ENCODE measurements at regions not wholly inside any gene's neighbourhood (a gene's known extent, or its start where the extent isn't known, plus 50 kb on each side); places are given as distances from the start of the nearest gene placed in this dataset.

DNA sequence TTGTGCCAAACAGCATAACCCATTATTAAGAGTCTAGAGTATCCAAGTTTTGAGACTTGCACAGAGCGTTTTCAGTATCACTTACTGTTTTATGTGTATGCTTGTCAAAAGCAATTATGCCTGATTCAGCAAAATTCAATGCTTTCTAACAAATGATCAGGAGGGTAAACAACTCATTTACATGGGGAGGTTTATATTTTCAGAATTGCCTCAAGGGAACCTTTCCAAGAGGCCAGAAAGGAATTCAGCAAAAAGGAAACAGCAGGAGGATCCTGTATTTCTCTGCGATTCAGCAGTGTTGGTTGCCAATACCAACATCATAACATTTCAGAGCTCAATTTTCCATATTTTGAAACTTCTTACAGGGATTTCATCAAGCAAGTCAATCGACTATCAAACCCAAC, 69.3 kb upstream of the DAB2 start:
- TF ChIP-seq, protein P1, sequence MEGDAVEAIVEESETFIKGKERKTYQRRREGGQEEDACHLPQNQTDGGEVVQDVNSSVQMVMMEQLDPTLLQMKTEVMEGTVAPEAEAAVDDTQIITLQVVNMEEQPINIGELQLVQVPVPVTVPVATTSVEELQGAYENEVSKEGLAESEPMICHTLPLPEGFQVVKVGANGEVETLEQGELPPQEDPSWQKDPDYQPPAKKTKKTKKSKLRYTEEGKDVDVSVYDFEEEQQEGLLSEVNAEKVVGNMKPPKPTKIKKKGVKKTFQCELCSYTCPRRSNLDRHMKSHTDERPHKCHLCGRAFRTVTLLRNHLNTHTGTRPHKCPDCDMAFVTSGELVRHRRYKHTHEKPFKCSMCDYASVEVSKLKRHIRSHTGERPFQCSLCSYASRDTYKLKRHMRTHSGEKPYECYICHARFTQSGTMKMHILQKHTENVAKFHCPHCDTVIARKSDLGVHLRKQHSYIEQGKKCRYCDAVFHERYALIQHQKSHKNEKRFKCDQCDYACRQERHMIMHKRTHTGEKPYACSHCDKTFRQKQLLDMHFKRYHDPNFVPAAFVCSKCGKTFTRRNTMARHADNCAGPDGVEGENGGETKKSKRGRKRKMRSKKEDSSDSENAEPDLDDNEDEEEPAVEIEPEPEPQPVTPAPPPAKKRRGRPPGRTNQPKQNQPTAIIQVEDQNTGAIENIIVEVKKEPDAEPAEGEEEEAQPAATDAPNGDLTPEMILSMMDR (IDR thresholded peaks at IDR 0.05): no peak
- no peak for TF ChIP-seq POLR2A (IDR thresholded peaks at IDR 0.05)

All from uterus (tissue), 2 donors.